ENCODE measurements at regions not wholly inside any gene's neighbourhood (a gene's known extent, or its start where the extent isn't known, plus 50 kb on each side); places are given as distances from the start of the nearest gene placed in this dataset.

DNA sequence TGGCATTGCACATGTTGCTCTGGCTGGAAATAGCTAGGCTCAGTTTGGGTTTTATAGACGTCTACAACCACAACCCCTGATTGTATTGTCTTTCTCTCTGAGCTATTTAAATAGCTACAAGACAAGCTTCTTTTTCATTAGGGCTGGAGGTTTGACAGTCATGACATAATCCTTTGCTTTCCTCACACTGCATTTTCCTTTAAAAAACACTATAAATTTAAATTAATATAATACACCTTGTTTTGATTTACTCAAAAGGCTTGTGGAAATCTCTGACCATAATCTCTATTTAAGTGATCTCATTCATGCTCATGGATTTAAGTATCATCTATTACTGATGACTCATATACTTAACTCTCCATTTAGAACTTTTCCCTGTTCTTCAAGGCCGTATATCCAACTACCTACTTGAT is 50.4 kb upstream of the PTGFR start:
- Mint-ChIP-seq H3K9me3 (no peaks in the 10 kb centered on the region), H3K4me3 (no peak overlapping the region), H3K27ac (0 out of 2 replicates have a peak overlapping the region, but pooled peaks have one; percentile 2), H3K36me3 (ENCODE audit: low read depth) (no peaks in the 10 kb centered on the region), H3K4me1 (ENCODE audit: low read depth) (peaks cover 51% of the 10 kb centered on the region), H3K27me3 (ENCODE audit: insufficient read depth) (peaks cover 8% of the 10 kb centered on the region)
- TF ChIP-seq, protein P1, sequence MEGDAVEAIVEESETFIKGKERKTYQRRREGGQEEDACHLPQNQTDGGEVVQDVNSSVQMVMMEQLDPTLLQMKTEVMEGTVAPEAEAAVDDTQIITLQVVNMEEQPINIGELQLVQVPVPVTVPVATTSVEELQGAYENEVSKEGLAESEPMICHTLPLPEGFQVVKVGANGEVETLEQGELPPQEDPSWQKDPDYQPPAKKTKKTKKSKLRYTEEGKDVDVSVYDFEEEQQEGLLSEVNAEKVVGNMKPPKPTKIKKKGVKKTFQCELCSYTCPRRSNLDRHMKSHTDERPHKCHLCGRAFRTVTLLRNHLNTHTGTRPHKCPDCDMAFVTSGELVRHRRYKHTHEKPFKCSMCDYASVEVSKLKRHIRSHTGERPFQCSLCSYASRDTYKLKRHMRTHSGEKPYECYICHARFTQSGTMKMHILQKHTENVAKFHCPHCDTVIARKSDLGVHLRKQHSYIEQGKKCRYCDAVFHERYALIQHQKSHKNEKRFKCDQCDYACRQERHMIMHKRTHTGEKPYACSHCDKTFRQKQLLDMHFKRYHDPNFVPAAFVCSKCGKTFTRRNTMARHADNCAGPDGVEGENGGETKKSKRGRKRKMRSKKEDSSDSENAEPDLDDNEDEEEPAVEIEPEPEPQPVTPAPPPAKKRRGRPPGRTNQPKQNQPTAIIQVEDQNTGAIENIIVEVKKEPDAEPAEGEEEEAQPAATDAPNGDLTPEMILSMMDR (IDR thresholded peaks at IDR 0.05), result no peak
- peak; percentile 53 for DNase-seq
